NCI-H2171 treated with DMSO at 0.1 percent for 48 hours (cell line): ENCODE measurements at regions not wholly inside any gene's neighbourhood (a gene's known extent, or its start where the extent isn't known, plus 50 kb on each side); places are given as distances from the start of the nearest gene placed in this dataset.
"Not testable (repeated sequence)": the region's sequence is repeated elsewhere in the genome, so short reads cannot be mapped to it uniquely, and the experiment has no call there.

Experiments
- DNase-seq: peaks from one replicate; lab custom pipeline; 2025; lab: John Stamatoyannopoulos, UW

GRCh38 chr11:44361813-44362212 lies 51.9 kb upstream of the ALX4 start:
- no peak for DNase-seq

GRCh38 chr11:44363116-44363515 lies 53.2 kb upstream of the ALX4 start:
- DNase-seq = no peak

GRCh38 chr11:44364596-44364995 lies 54.7 kb upstream of the ALX4 start:
- DNase-seq = no peak

- no peak for DNase-seq
These were observed 55.7 kb upstream of the ALX4 start for GRCh38 chr11:44365616-44366015.

- no peak for DNase-seq
These were observed 56.1 kb upstream of the ALX4 start for GRCh38 chr11:44366026-44366425.

- DNase-seq = no peak
These were observed 56.8 kb upstream of the ALX4 start for GRCh38 chr11:44366741-44367140.

- peak; percentile 11 for DNase-seq
These were observed 57.5 kb upstream of the ALX4 start for GRCh38 chr11:44367452-44367851.

GRCh38 chr11:44368886-44369285 lies 58.9 kb upstream of the ALX4 start:
- DNase-seq = no peak

GRCh38 chr11:44371042-44371441 lies 61.1 kb upstream of the ALX4 start:
- DNase-seq = not testable (repeated sequence)

GRCh38 chr11:44371706-44372105 lies 61.8 kb upstream of the ALX4 start:
- DNase-seq = no peak

- no peak for DNase-seq
These were observed 63.0 kb upstream of the ALX4 start for GRCh38 chr11:44372989-44373388.

GRCh38 chr11:44374001-44374400 lies 64.1 kb upstream of the ALX4 start:
- no peak for DNase-seq

GRCh38 chr11:44376423-44376822 lies 66.5 kb upstream of the ALX4 start:
- no peak for DNase-seq

- no peak for DNase-seq
These were observed 67.2 kb upstream of the ALX4 start for GRCh38 chr11:44377121-44377520.

- no peak for DNase-seq
These were observed 68.0 kb upstream of the ALX4 start for GRCh38 chr11:44377914-44378321.

GRCh38 chr11:44379141-44380008 lies 69.4 kb upstream of the ALX4 start:
- DNase-seq = no peak

GRCh38 chr11:44380009-44380313 lies 70.0 kb upstream of the ALX4 start:
- DNase-seq = no peak

- no peak for DNase-seq
These were observed 70.9 kb upstream of the ALX4 start for GRCh38 chr11:44380820-44381219.

- no peak for DNase-seq
These were observed 71.3 kb upstream of the ALX4 start for GRCh38 chr11:44381261-44381660.

- no peak for DNase-seq
These were observed 72.2 kb upstream of the ALX4 start for GRCh38 chr11:44382118-44382517.

GRCh38 chr11:44382656-44383240 lies 72.8 kb upstream of the ALX4 start:
- no peak for DNase-seq

GRCh38 chr11:44383246-44383645 lies 73.3 kb upstream of the ALX4 start:
- DNase-seq = no peak

- no peak for DNase-seq
These were observed 77.5 kb upstream of the ALX4 start for GRCh38 chr11:44387415-44387814.

- DNase-seq = no peak
These were observed 77.9 kb upstream of the ALX4 start for GRCh38 chr11:44387825-44388224.
